Adrenal gland (tissue), 9 donors: ENCODE measurements at regions not wholly inside any gene's neighbourhood (a gene's known extent, or its start where the extent isn't known, plus 50 kb on each side); places are given as distances from the start of the nearest gene placed in this dataset.

Experiments used
- DNase-seq, 7 donors: peaks; one replicate each; pipeline ENCODE4 v3.0.0-alpha.2; 2019 to 2020
- H3K27ac ChIP-seq, 5 donors: fragments of 200-600 bp; sonication (generic) in 4 of 5; 1 replicate in 3 of 5; 2 replicates in 2 of 5; pipeline versions ENCODE4 v1.5.1 to v1.8.0; 2016 to 2020; ENCODE audit warnings: mild to moderate bottlenecking in 1 of 5
- H3K27me3 ChIP-seq: fragments of 200-600 bp; 2 replicates; pipeline ENCODE4 v1.8.0; 2021
- H3K36me3 ChIP-seq, 2 donors: fragments of 200-600 bp; replicated peaks in 1 of 2; 1 replicate in 1 of 2; 2 replicates in 1 of 2; pipeline versions ENCODE4 v1.5.1 to v1.8.0; 2018 to 2022
- H3K4me1 ChIP-seq, 2 donors: fragments of 200-600 bp; replicated peaks in 1 of 2; 1 replicate in 1 of 2; 2 replicates in 1 of 2; pipeline versions ENCODE4 v1.5.1 to v1.8.0; 2018 to 2021
- H3K4me3 ChIP-seq, 4 donors: fragments of 200-600 bp; sonication (generic) in 3 of 4; one replicate each; pipeline ENCODE4 v1.5.1; 2016 to 2018
- H3K9me3 ChIP-seq, 3 donors: fragments of 200-600 bp; sonication (generic) in 1 of 3; replicated peaks in 1 of 3; 1 replicate in 2 of 3; 2 replicates in 1 of 3; pipeline versions ENCODE4 v1.5.1 to v1.8.0; 2016 to 2021
- CTCF ChIP-seq, 6 experiments: fragments of 450-650 bp in 4 of 6; fragments of 200-600 bp in 2 of 6; sonication (generic) in 1 of 6; IDR thresholded peaks; 1 replicate in 5 of 6; 2 replicates in 1 of 6; pipeline versions ENCODE4 v1.5.1 to v1.8.0; 2016 to 2021; ENCODE audit warnings: antibody characterized with exemption in 6 of 6, mild to moderate bottlenecking in 2 of 6, moderate library complexity in 1 of 6
- POLR2A ChIP-seq, 2 donors: fragments of 450-650 bp; IDR thresholded peaks; one replicate each; pipeline ENCODE4 v1.6.1; 2017; ENCODE audit warnings: antibody characterized with exemption in 2 of 2, mild to moderate bottlenecking in 2 of 2, moderate library complexity in 1 of 2
- WGBS, 4 donors: extraction: QIAGEN DNeasy Blood & Tissue Kit in 2 of 4; methylation state at CpG; one replicate each; pipeline versions ENCODE4 v1.1.5 to v1.1.7; 2013 to 2017; 5-methylcytosine and 5-hydroxymethylcytosine counted together
- intact Hi-C, 2 donors: fragments of 100-400 bp; cut with DNase I; formaldehyde crosslinking; loops; one replicate each; pipeline versions ENCODE4 v1.14.1 to v1.15.0; 2022 to 2023
- donor health status: healthy with polysubstance abuse.
- donor health status: Bipolar disorder and iron deficiency.
- donor health status: DM: yes; HTN: yes; CAD: no.
- donor health status: DM: no; HTN: no; CAD: no.
- donor health status: DM: no; HTN: no; CAD: no.

GRCh38 chr5:135244620-135245021, 154.4 kb downstream of the MACROH2A1 start:
- Histone ChIP-seq H3K4me3 (no peak overlapping the region), H3K27me3 (no peaks in the 10 kb centered on the region), H3K4me1 (peaks cover 34 to 50% of the 10 kb centered on the region in 2 donors), H3K36me3 (no peaks in the 10 kb centered on the region), H3K27ac (peak overlapping the region in 1 of 5 donors; percentile 84), H3K9me3 (no peaks in the 10 kb centered on the region)
- no peak for TF ChIP-seq CTCF (IDR thresholded peaks at IDR 0.05)
- 92 to 99% (median 96%) methylated on average over 2 to 3 of the region's 3 CpGs for WGBS, 4 donors
- intact Hi-C loops, result no loop called here
- peak in 6 of 7 donors; percentile 2 to 42 (median 10) for DNase-seq

GRCh38 chr5:135243556-135244285, 155.3 kb downstream of the MACROH2A1 start:
- 72 to 85% (median 82%) methylated on average over 12 to 22 of the region's 22 CpGs for WGBS, 4 donors
- H3K9me3 ChIP-seq, result no peaks in the 10 kb centered on the region
- H3K27ac ChIP-seq, result peak overlapping the region in 3 of 5 donors; percentile 3 to 89 (median 84)
- peak in 6 of 7 donors; percentile 16 to 92 (median 29) for DNase-seq
- H3K4me3 ChIP-seq, result no peak overlapping the region
- no peaks in the 10 kb centered on the region for H3K36me3 ChIP-seq
- H3K27me3 ChIP-seq, result no peaks in the 10 kb centered on the region
- no peak for TF ChIP-seq CTCF (IDR thresholded peaks at IDR 0.05)
- peak in 1 of 2 donors; percentile 7 for TF ChIP-seq POLR2A (IDR thresholded peaks at IDR 0.05)
- H3K4me1 ChIP-seq, result peaks cover 28 to 59% of the 10 kb centered on the region in 2 donors
- intact Hi-C loops, result no loop called here

- Histone ChIP-seq H3K4me3 (no peak overlapping the region), H3K27me3 (no peaks in the 10 kb centered on the region), H3K36me3 (no peaks in the 10 kb centered on the region), H3K9me3 (no peaks in the 10 kb centered on the region), H3K27ac (peak overlapping the region; percentile 3 to 89 (median 74)), H3K4me1 (peaks cover 28 to 59% of the 10 kb centered on the region in 2 donors)
- DNase-seq, result peak; percentile 35 to 76 (median 65)
- TF ChIP-seq CTCF (IDR thresholded peaks at IDR 0.05) (no peak), POLR2A (IDR thresholded peaks at IDR 0.05) (no peak)
- intact Hi-C loops, result no loop called here
- WGBS, 4 donors, result 77 to 88% (median 79%) methylated on average over 6 to 8 of the region's 8 CpGs
Measured at GRCh38 chr5:135242866-135243555, 156.0 kb downstream of the MACROH2A1 start.

- intact Hi-C loops, result no loop called here
- H3K27ac ChIP-seq, result peak overlapping the region; percentile 3 to 89 (median 74)
- H3K27me3 ChIP-seq, result no peaks in the 10 kb centered on the region
- no peak overlapping the region for H3K4me3 ChIP-seq
- TF ChIP-seq CTCF (IDR thresholded peaks at IDR 0.05), result no peak
- TF ChIP-seq POLR2A (IDR thresholded peaks at IDR 0.05), result no peak
- DNase-seq, result peak; percentile 44 to 89 (median 76)
- no peaks in the 10 kb centered on the region for H3K9me3 ChIP-seq
- H3K36me3 ChIP-seq, result no peaks in the 10 kb centered on the region
- 42 to 53% (median 52%) methylated on average over 10 to 11 of the region's 11 CpGs for WGBS, 4 donors
- peaks cover 25 to 56% of the 10 kb centered on the region in 2 donors for H3K4me1 ChIP-seq
Measured at GRCh38 chr5:135242021-135242865, 156.8 kb downstream of the MACROH2A1 start.
